HG03521 (cell line): ENCODE measurements at regions not wholly inside any gene's neighbourhood (a gene's known extent, or its start where the extent isn't known, plus 50 kb on each side); places are given as distances from the start of the nearest gene placed in this dataset.
"Not testable (repeated sequence)": the region's sequence is repeated elsewhere in the genome, so short reads cannot be mapped to it uniquely, and the experiment has no call there.

Experiments used
- ATAC-seq: cut with Tn5 transposase; IDR thresholded peaks from one replicate; pipeline ENCODE4 v1.9.1; 2021; ENCODE audit warnings: mild to moderate bottlenecking, moderate library complexity; ENCODE audit not compliant: unreplicated experiment

DNA sequence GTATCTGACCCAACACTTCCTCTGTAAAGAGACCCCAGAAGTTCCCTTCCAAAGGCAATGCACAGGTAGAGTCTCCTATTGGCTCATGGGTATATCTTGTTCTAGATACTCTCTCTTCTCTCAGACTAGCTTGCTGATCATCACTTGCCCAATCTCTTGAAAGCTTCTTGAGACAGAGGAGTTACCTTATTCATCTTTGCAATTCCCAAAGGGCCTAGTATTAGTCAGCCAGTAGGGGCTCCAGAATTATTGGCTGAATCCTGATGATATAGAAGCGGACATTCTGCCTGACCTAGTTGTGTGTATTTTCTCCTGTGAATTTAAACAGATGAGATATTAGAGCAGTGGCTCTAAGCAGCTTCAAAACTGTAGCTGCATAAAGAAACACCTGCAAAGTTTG, 304.0 kb upstream of the KLF4 start:
- no peak for ATAC-seq

DNA sequence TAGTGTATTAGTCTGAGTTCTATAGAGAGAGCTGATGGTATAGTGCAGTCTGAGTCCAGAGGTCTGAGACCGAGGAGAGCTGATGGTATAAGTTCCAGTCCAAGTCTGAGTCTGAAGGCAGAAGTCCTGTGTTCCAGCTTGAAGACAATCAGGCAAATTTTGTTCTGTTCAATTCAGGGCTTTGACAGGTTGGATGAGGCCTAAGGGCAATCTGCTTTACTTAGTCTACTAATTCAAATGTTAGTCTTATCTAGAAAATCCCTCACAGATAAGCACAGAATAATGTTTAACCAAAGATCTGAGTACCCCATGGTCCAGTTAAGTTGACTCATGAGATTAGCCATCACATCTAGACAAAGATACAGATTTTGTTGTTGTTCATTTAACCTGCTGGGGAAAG, 303.0 kb upstream of the KLF4 start:
- no peak for ATAC-seq

GRCh38 chr9:107792006-107792405, 302.4 kb upstream of the KLF4 start:
- no peak for ATAC-seq

- ATAC-seq = no peak
Measured at GRCh38 chr9:107789001-107789700, 299.6 kb upstream of the KLF4 start.

DNA sequence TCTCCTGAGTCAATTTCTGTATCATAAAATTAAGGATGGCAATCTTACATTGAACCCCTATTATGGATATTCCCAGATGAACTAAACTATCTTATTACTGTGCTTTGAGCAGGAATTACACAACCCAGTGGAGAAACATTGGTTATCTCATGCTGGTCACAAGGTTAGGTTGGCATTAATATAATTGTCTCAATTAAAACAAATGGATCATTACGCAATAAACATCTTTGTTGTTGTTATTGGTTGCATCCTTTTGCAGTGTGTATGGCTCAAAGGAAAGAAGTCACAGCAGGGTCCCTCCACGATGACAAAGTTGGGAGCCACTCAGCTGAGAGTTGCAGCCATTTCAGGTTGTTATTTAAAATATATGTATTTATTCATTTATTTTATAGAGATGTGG, 297.0 kb upstream of the KLF4 start:
- ATAC-seq = no peak

- ATAC-seq = no peak
Measured at GRCh38 chr9:107784235-107784958, 294.8 kb upstream of the KLF4 start.

DNA sequence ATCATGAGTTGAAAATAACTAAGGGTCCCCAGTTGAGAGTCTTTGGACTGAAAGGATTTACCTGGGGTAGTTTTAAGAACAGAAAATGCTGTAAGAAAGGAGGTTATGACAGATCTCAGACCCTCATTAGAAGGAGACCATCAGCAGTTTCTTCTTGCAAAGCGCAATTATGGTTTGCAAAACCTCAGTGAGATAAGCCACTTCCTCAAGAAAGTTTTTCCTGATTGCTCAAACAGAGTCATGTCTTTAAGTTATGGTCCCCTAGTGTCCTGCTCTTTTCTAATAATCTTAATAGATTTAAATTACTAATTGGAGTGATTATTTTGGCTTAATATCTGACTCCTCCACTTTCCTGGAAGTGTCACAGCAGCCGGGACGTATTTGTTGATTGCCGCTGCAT, 293.2 kb upstream of the KLF4 start:
- ATAC-seq = no peak

DNA sequence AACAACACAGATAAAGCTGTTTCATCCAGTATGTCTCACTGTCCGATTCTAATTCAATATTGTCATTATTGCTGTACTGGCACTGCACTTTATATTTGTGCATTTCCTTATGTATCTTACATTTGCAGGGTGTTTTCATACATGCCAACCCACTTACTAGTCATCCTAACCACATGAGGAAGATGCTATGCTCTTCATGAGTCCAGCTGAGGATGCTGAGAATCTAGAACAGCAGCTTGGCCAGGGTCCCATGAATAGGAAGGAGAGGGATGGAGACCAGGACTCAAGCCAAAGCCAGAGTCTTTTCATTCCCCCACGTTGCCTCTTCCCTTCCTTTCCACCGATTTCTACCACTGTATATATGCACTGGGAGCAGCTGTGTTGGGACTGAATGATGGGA, 292.8 kb upstream of the KLF4 start:
- no peak for ATAC-seq

DNA sequence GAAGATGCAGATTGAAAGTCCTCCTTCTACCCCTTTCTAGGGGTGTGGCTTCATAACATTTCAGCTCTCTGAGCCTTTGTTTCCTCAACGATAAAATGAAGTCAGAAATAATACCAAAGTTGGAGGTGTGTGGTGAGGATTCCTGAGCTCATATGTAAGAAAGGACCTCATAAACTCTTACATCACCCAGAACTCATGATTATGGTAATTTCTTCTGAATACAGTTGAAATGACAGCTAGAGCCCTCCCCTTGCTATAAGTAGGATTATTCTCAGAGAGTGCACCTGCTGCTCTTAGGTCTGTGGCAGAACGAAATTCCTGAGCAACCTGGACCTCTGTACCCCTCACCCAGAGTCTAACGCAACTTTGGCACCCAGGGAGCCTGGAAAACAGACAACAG, 291.4 kb upstream of the KLF4 start:
- ATAC-seq = no peak

DNA sequence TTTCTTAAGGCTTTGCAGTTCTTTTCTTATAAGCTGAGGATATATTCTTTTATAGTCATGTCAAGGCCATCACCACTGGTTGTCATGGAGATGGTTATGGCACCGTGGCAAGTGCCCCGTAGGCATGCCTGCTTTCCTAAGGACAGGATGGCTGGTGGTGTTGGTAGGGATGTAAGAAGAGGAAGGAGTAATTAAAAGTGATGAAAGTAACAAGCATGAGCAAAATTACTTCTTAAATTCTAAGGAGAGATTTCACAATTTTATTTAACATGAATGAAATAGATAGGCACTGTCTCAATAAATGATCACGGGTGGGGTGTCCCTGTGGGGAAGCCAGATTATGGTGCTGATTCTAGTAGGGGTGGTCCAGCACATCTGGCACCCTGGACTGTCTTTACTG, 290.2 kb upstream of the KLF4 start:
- ATAC-seq = no peak

DNA sequence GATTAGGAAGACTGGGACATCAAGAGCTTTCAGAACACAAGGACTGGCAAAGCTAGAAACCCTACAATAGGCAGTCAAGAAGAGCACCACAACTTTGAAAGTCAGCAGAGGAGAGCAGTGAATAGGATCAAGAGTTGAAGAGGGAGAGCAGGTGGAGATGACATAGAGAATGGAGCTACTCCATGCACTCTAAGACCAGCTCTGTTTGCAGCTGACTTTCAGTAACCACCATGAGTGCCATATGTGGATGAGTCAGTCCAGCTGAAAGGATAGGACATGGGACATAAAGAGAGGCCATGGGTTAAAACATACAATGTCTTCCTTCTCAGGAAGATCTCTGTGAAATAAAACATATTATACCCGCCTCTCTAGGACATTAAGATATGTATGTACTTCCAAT, 289.1 kb upstream of the KLF4 start:
- no peak for ATAC-seq

DNA sequence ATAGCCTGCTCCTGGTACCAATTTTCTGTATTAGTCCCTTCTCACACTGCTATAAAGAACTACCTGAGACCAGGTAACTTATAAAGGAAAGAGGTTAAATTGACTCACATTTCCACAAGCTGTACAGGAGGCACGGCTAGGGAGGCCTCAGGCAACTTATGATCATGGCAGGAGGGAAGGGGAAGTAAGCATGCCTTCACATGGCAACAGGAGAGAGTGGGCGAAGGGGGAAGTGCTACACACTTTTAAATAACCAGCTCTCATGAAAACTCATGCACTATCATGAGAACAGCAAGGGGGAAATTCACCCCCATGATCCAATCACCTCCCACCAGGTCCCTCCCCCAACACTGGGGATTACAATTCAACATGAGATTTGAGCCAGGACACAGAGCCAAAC, 284.5 kb upstream of the KLF4 start:
- ATAC-seq = not testable (repeated sequence)

GRCh38 chr9:107772988-107773387, 283.4 kb upstream of the KLF4 start:
- no peak for ATAC-seq

- ATAC-seq = no peak
Measured at GRCh38 chr9:107770716-107771115, 281.1 kb upstream of the KLF4 start.

DNA sequence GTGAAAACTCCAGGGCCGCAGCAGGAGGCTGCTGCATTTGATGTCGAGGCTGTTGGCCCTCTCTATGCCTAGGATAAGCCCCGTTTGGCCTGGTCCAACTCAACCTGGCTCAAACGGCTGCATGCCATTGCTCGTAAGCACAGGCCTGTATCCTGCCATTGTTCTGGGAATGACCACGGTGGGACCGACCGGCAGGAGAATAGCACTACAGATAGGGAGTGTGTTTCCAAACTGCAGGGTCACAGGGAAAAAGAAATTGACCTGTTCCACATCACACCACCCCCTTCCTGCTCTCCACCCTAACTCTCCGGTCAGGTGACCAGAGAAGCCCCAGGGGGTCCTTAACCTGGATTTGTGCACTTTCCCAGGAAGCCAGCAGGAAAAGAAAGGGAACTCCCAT, 278.7 kb upstream of the KLF4 start:
- no peak for ATAC-seq

- ATAC-seq = no peak
Measured at GRCh38 chr9:107767711-107768110, 278.1 kb upstream of the KLF4 start.

- not testable (repeated sequence) for ATAC-seq
Measured at GRCh38 chr9:107763469-107763868, 273.9 kb upstream of the KLF4 start.

DNA sequence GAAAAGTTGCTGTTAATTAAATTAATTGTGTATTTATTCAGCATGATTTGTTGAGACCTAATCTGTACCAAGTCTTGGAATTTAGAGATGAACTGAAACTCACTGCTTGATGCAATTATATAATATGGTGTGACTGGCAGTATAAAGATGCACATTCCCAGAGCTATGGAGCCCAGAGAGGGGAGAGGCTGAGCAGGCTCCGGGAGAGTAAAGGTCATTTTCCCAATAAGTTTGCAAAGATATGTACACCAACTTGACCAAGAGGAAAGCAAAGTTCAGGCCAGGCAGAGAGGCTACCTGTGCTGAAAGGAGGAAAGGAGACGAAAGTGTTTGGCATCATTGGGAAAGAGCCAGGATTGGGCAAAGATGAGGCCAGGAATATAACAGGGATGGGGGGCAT, 271.7 kb upstream of the KLF4 start:
- no peak for ATAC-seq

DNA sequence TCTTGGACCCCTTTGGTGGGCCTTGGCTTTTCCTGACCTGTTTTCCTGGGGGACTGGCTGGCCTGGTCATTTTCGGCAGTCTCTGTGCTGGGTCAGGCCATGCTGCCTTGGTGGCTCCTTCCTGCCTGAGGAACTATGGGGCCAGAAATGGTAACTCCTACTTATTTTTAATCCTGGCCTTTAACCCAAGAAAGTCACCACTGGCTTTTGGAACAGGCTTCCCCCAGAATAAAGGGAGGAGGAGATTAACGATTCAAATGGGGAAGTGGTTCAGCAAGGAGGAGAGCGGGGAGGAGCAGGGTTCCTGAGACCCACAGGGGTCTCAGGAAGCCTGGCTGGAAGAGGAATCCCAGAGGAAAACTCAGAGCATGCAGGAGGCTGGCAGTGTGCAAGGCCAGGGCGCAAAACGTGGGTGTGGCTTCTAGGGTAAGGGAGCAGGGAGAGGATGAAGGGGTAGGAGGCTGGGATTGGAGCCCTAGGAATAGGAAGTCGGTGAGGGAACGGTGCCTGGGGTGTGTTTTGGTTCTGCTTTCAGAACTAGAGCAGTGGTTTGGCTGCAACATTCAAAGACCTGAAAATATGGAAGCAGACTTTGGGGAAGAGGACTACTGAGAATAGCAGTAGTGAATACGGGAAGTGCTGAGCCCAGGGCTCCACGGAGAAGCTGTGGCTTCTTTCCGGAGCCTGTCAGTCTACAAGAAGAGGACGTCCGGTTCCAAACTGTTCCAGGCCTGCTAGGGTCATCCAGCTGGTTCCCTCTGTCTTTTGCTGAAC, 271.1 kb upstream of the KLF4 start:
- ATAC-seq = no peak

DNA sequence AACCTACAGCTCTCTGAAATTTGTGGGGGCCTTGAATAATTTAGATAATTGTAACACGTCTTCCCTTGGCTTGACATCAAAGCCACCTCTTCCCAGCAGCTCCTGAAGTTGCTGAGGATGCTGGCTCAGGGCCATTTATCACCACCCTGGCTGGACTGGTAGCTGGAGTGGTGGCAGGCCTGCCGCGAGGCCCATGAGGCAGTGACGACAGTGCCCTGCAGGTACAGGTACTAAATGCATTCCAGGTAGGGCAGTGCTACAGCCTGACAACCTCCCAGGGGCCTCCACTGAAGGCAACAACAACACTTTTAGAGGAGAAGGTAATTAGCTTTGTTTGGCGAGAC, 270.2 kb upstream of the KLF4 start:
- no peak for ATAC-seq

GRCh38 chr9:107759009-107759822, 269.6 kb upstream of the KLF4 start:
- ATAC-seq = no peak
